K562 (cell line): ENCODE measurements at regions not wholly inside any gene's neighbourhood (a gene's known extent, or its start where the extent isn't known, plus 50 kb on each side); places are given as distances from the start of the nearest gene placed in this dataset.

Experiments
- CTCF ChIP-seq, 3 experiments: IDR thresholded peaks in 2 of 3; conservative IDR thresholded peaks in 1 of 3; 2 replicates each; pipeline ENCODE4 v1.5.1; 2011 to 2012; ENCODE audit warnings: low read length in 3 of 3, mild to moderate bottlenecking in 3 of 3, control low read depth in 2 of 3, improper control_type of control experiment in 1 of 3, inconsistent platforms in 1 of 3, low read depth in 1 of 3, mixed read lengths in 1 of 3, moderate library complexity in 1 of 3; ENCODE audit not compliant: insufficient read depth in 2 of 3
- ESRRA ChIP-seq: fragments of 450-650 bp; IDR thresholded peaks from 2 replicates; pipeline ENCODE4 v1.6.1; 2014; ENCODE audit warnings: low read depth, mild to moderate bottlenecking, moderate library complexity, borderline replicate concordance
- FOXA1 ChIP-seq: fragments of 450-650 bp; IDR thresholded peaks from 2 replicates; pipeline ENCODE4 v1.6.1; 2016; ENCODE audit warnings: mild to moderate bottlenecking, borderline replicate concordance
- GABPA ChIP-seq: fragments of 200-800 bp; sonication (Bioruptor generic); conservative IDR thresholded peaks from 2 replicates; pipeline ENCODE4 v1.6.1; 2016; ENCODE audit warnings: low read depth, missing genetic modification characterization, missing compliant biosample characterization
- MYBL2 ChIP-seq, 2 experiments: fragments of 450-650 bp in 1 of 2; sonication (generic) in 1 of 2; formaldehyde crosslinking in 1 of 2; IDR thresholded peaks; 2 replicates each; pipeline versions ENCODE4 v1.6.1 to v1.8.1; 2017 to 2022; ENCODE audit warnings: borderline replicate concordance in 1 of 2, inconsistent platforms in 1 of 2, low read depth in 1 of 2, mild to moderate bottlenecking in 1 of 2, missing genetic modification reagents in 1 of 2, moderate library complexity in 1 of 2
- POLR2AphosphoS5 ChIP-seq: IDR thresholded peaks from 2 replicates; pipeline ENCODE4 v1.6.1; 2011; ENCODE audit warnings: mild to moderate bottlenecking, low read depth, low read length, moderate library complexity; ENCODE audit not compliant: control insufficient read depth, insufficient read depth
- SETDB1 ChIP-seq: IDR thresholded peaks from one replicate; pipeline ENCODE4 v1.6.1; 2012; ENCODE audit warnings: low read length, control low read depth, inconsistent platforms
- SRF ChIP-seq, 2 experiments: fragments of 250-450, 450-650 bp in 1 of 2; sonication (Bioruptor Pico) in 1 of 2; sonication (generic) in 1 of 2; formaldehyde crosslinking; IDR thresholded peaks; 2 replicates each; pipeline versions ENCODE4 v1.5.0 to v1.5.1; 2020 to 2022; ENCODE audit warnings: mild to moderate bottlenecking in 1 of 2, missing genetic modification reagents in 1 of 2
- ZBTB7A ChIP-seq: IDR thresholded peaks from 2 replicates; pipeline ENCODE4 v1.6.1; 2011; ENCODE audit warnings: low read depth, mild to moderate bottlenecking, low read length, moderate library complexity, borderline replicate concordance; ENCODE audit not compliant: control insufficient read depth
- ZBTB8A ChIP-seq: fragments of 450-650 bp; IDR thresholded peaks from 2 replicates; pipeline ENCODE4 v1.6.1; 2018; ENCODE audit warnings: mild to moderate bottlenecking, moderate library complexity; ENCODE audit not compliant: partially characterized antibody
- ZNF24 ChIP-seq: fragments of 450-650 bp; IDR thresholded peaks from 2 replicates; pipeline ENCODE4 v1.6.1; 2016
- TF ChIP-seq, protein P1 (sequence below): sonication (generic); formaldehyde crosslinking; IDR thresholded peaks from 2 replicates; pipeline ENCODE4 v1.9.0; 2022; ENCODE audit warnings: mild to moderate bottlenecking, missing genetic modification reagents

DNA sequence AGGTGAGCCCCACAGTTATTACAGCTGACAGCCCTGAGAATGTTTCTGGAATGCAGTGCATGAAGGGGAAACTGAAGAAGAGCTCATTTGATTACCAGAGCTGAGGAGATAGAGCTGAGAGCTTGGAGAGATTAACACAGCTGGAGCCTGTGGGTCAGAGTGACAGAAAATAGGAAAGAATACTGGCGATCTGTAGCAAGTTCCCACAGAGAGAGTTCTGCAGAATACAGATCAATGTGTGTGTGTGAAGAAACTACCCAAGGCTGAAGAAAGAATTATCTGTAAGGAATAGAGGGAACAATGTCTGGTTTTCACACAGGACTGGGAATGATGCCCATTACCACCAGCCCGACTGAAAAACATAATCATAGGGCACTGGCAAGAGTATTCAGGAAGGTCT, 103.6 kb upstream of the SNX7 start:
- TF ChIP-seq SETDB1 (no peak), ZBTB8A (no peak), ZBTB7A (no peak), GABPA (no peak), POLR2AphosphoS5 (no peak), CTCF (IDR thresholded peaks at IDR 0.05 in 2 of 3, conservative IDR thresholded peaks at IDR 0.05 in 1 of 3; ENCODE audit: insufficient read depth in 2 of 3, low read depth in 1 of 3, low read length in 3 of 3) (no peak), SRF (CRISPR knock-in tag; IDR thresholded peaks at IDR 0.05) (no peak), MYBL2 (IDR thresholded peaks at IDR 0.05; ENCODE audit: low read depth) (no peak), MYBL2 (CRISPR knock-in tag; IDR thresholded peaks at IDR 0.05; ENCODE audit: borderline replicate concordance) (no peak), ZNF24 (no peak), FOXA1 (no peak), ESRRA (no peak)
- TF ChIP-seq, protein P1, sequence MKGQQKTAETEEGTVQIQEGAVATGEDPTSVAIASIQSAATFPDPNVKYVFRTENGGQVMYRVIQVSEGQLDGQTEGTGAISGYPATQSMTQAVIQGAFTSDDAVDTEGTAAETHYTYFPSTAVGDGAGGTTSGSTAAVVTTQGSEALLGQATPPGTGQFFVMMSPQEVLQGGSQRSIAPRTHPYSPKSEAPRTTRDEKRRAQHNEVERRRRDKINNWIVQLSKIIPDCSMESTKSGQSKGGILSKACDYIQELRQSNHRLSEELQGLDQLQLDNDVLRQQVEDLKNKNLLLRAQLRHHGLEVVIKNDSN: no peak
